ENCODE measurements at regions not wholly inside any gene's neighbourhood (a gene's known extent, or its start where the extent isn't known, plus 50 kb on each side); places are given as distances from the start of the nearest gene placed in this dataset.

DNA sequence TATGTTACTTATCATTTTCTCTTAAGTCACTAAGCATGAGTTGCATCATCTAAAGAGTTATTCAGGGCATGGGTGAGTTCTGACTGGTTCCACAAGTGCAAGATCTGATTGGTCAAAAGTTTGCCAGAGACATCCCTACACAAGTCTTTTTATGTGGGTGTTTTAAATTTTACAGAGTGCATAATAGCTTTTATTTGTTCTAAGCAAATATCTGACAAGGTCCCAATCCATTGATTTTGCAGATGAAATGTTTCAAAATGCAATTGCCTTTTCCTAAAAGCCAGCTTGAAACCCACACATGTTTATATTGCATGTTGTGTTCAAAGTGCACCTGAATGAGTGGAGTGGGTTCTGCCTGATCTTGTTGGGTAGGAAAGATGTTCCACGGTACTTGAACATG lies 101.7 kb upstream of the PAX6 start:
- TF ChIP-seq BRF2 (IDR thresholded peaks at IDR 0.05; ENCODE audit: borderline replicate concordance, insufficient read depth, insufficient read length): no peak
- no peak for TF ChIP-seq ETV6 (IDR thresholded peaks at IDR 0.05; ENCODE audit: borderline replicate concordance in 1 of 2, low read depth in 2 of 2, low read length in 1 of 2)
- TF ChIP-seq ETV6 (CRISPR knock-in tag; IDR thresholded peaks at IDR 0.05; ENCODE audit: borderline replicate concordance): no peak
- TF ChIP-seq CGGBP1 (CRISPR knock-in tag; IDR thresholded peaks at IDR 0.05): no peak
- no peak for TF ChIP-seq ZNF778 (CRISPR knock-in tag; IDR thresholded peaks at IDR 0.05)
- TF ChIP-seq, protein P1, sequence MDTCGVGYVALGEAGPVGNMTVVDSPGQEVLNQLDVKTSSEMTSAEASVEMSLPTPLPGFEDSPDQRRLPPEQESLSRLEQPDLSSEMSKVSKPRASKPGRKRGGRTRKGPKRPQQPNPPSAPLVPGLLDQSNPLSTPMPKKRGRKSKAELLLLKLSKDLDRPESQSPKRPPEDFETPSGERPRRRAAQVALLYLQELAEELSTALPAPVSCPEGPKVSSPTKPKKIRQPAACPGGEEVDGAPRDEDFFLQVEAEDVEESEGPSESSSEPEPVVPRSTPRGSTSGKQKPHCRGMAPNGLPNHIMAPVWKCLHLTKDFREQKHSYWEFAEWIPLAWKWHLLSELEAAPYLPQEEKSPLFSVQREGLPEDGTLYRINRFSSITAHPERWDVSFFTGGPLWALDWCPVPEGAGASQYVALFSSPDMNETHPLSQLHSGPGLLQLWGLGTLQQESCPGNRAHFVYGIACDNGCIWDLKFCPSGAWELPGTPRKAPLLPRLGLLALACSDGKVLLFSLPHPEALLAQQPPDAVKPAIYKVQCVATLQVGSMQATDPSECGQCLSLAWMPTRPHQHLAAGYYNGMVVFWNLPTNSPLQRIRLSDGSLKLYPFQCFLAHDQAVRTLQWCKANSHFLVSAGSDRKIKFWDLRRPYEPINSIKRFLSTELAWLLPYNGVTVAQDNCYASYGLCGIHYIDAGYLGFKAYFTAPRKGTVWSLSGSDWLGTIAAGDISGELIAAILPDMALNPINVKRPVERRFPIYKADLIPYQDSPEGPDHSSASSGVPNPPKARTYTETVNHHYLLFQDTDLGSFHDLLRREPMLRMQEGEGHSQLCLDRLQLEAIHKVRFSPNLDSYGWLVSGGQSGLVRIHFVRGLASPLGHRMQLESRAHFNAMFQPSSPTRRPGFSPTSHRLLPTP (IDR thresholded peaks at IDR 0.05; ENCODE audit: borderline replicate concordance, extremely low read depth, insufficient read length): no peak
- TF ChIP-seq HIVEP1 (CRISPR knock-in tag; IDR thresholded peaks at IDR 0.05): no peak
- no peak for TF ChIP-seq CREM (IDR thresholded peaks at IDR 0.05; ENCODE audit: low read depth)
- no peak for TF ChIP-seq SIRT6 (IDR thresholded peaks at IDR 0.05; ENCODE audit: low read depth, low read length)
- no TSS peak for BruUV-seq (replicated peaks)
- Histone ChIP-seq H3K9me1 (ENCODE audit: control insufficient read depth, insufficient read depth, low read length) (no peaks in the 10 kb centered on the region), H3K27ac (ENCODE audit: extremely low read depth, low read depth, low read length) (no peak overlapping the region), H2AFZ (ENCODE audit: low read depth, low read length) (no peak overlapping the region), H3K79me2 (ENCODE audit: control insufficient read depth, insufficient read depth, low read length) (no peaks in the 10 kb centered on the region), H3K27me3 (ENCODE audit: control insufficient read depth in 2 of 2, insufficient read depth in 2 of 2, low read length in 2 of 2) (no peaks in the 10 kb centered on the region), H3K4me3 (no peak overlapping the region), H3K36me3 (ENCODE audit: control insufficient read depth, insufficient read depth, low read length) (no peaks in the 10 kb centered on the region), H3K4me2 (ENCODE audit: insufficient read depth, low read length) (no peak overlapping the region), H3K4me1 (replicated peaks in 1 of 2; ENCODE audit: control insufficient read depth in 2 of 2, insufficient read depth in 2 of 2, low read length in 2 of 2) (no peaks in the 10 kb centered on the region), H3K9me3 (replicated peaks; ENCODE audit: control insufficient read depth, insufficient read depth, low read depth, low read length) (no peaks in the 10 kb centered on the region), H4K20me1 (replicated peaks; ENCODE audit: control insufficient read depth, insufficient read depth, low read length) (no peaks in the 10 kb centered on the region), H3K9ac (ENCODE audit: insufficient read depth in 1 of 2, low read depth in 2 of 2, low read length in 2 of 2) (no peak overlapping the region)
- intact Hi-C loops (cut with micrococcal nuclease) (no loop called here), in situ Hi-C loops (cut with MboI) (no loop called here)
- ChIA-PET CTCF (ENCODE audit: low intra/inter-chr PET ratio) (no interaction called here), POLR2A (no interaction called here)
- WGBS (ENCODE audit: insufficient coverage, low coverage, missing lambda C conversion rate): 0% methylated on average over 1 of the region's 1 CpG
- FAIRE-seq (no peak), ATAC-seq (no peak), DNase-seq (ENCODE audit: extremely low read depth in 1 of 4, low spot score in 3 of 4) (no peak)
